Loucy (cell line): ENCODE measurements at regions not wholly inside any gene's neighbourhood (a gene's known extent, or its start where the extent isn't known, plus 50 kb on each side); places are given as distances from the start of the nearest gene placed in this dataset.

Experiments used
- EZH2phosphoT487 ChIP-seq: fragments of 200-600 bp; IDR thresholded peaks from 2 replicates; pipeline ENCODE4 v1.6.1; 2018; ENCODE audit warnings: antibody characterized with exemption, mild to moderate bottlenecking, moderate library complexity, borderline replicate concordance
- TF ChIP-seq, protein P1 (sequence below): fragments of 200-600 bp; sonication (generic); conservative IDR thresholded peaks from 2 replicates; pipeline ENCODE4 v1.5.1; 2014; ENCODE audit warnings: mild to moderate bottlenecking, antibody characterized with exemption, low read length

DNA sequence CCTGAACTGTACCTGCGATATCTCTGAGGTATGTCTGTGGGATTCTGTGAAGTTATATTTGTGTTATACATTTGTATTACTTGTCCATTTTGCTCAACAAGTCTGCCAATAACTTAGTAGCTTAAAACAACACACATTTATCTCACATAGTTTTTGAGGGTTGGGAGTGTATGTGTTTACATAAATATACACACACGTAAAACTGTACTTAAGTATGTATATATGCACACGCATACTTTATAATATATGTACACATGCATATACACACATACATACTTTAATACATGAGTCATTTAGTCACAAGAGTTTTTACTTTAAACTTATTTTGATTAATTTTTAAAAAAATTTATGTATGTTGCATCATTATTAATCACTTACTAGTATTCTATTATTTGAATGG lies 205.9 kb upstream of the EDIL3 start:
- TF ChIP-seq, protein P1, sequence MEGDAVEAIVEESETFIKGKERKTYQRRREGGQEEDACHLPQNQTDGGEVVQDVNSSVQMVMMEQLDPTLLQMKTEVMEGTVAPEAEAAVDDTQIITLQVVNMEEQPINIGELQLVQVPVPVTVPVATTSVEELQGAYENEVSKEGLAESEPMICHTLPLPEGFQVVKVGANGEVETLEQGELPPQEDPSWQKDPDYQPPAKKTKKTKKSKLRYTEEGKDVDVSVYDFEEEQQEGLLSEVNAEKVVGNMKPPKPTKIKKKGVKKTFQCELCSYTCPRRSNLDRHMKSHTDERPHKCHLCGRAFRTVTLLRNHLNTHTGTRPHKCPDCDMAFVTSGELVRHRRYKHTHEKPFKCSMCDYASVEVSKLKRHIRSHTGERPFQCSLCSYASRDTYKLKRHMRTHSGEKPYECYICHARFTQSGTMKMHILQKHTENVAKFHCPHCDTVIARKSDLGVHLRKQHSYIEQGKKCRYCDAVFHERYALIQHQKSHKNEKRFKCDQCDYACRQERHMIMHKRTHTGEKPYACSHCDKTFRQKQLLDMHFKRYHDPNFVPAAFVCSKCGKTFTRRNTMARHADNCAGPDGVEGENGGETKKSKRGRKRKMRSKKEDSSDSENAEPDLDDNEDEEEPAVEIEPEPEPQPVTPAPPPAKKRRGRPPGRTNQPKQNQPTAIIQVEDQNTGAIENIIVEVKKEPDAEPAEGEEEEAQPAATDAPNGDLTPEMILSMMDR: no peak
- TF ChIP-seq EZH2phosphoT487: no peak
